ENCODE measurements at regions not wholly inside any gene's neighbourhood (a gene's known extent, or its start where the extent isn't known, plus 50 kb on each side); places are given as distances from the start of the nearest gene placed in this dataset.

GRCh38 chr10:6674291-6674690 lies 94.2 kb upstream of the PRKCQ start:
- H3K4me3 ChIP-seq (ENCODE audit: low read depth, low read length) = no peak overlapping the region
- no peak for DNase-seq (ENCODE audit: low read depth)
- TF ChIP-seq MYC (IDR thresholded peaks at IDR 0.05; ENCODE audit: low read depth, low read length) = no peak
- TF ChIP-seq CTCF (IDR thresholded peaks at IDR 0.05; ENCODE audit: low read depth, low read length) = no peak
- no peak for TF ChIP-seq MAX (IDR thresholded peaks at IDR 0.05; ENCODE audit: low read depth, low read length)
- TF ChIP-seq POLR2A (IDR thresholded peaks at IDR 0.05; ENCODE audit: extremely low read depth, insufficient read length) = no peak

GRCh38 chr10:6671976-6672375 lies 91.9 kb upstream of the PRKCQ start:
- H3K4me3 ChIP-seq (ENCODE audit: low read depth, low read length) = no peak overlapping the region
- TF ChIP-seq CTCF (IDR thresholded peaks at IDR 0.05; ENCODE audit: low read depth, low read length) (no peak), MYC (IDR thresholded peaks at IDR 0.05; ENCODE audit: low read depth, low read length) (no peak), POLR2A (IDR thresholded peaks at IDR 0.05; ENCODE audit: extremely low read depth, insufficient read length) (no peak), MAX (IDR thresholded peaks at IDR 0.05; ENCODE audit: low read depth, low read length) (no peak)
- no peak for DNase-seq (ENCODE audit: low read depth)

GRCh38 chr10:6669269-6669859 lies 89.3 kb upstream of the PRKCQ start:
- H3K4me3 ChIP-seq (ENCODE audit: low read depth, low read length) = no peak overlapping the region
- TF ChIP-seq CTCF (IDR thresholded peaks at IDR 0.05; ENCODE audit: low read depth, low read length) (peak; percentile 32), MAX (IDR thresholded peaks at IDR 0.05; ENCODE audit: low read depth, low read length) (no peak), POLR2A (IDR thresholded peaks at IDR 0.05; ENCODE audit: extremely low read depth, insufficient read length) (no peak), MYC (IDR thresholded peaks at IDR 0.05; ENCODE audit: low read depth, low read length) (no peak)
- peak; percentile 47 for DNase-seq (ENCODE audit: low read depth)

- TF ChIP-seq MAX (IDR thresholded peaks at IDR 0.05; ENCODE audit: low read depth, low read length) (no peak), CTCF (IDR thresholded peaks at IDR 0.05; ENCODE audit: low read depth, low read length) (peak; percentile 58)
- DNase-seq (ENCODE audit: low read depth) = peak; percentile 48
- H3K4me3 ChIP-seq (ENCODE audit: low read depth, low read length) = no peak overlapping the region
Measured at GRCh38 chr10:6667679-6668270, 87.7 kb upstream of the PRKCQ start.

GRCh38 chr10:6667150-6667549 lies 87.1 kb upstream of the PRKCQ start:
- TF ChIP-seq POLR2A (IDR thresholded peaks at IDR 0.05; ENCODE audit: extremely low read depth, insufficient read length) (no peak), MAX (IDR thresholded peaks at IDR 0.05; ENCODE audit: low read depth, low read length) (no peak), MYC (IDR thresholded peaks at IDR 0.05; ENCODE audit: low read depth, low read length) (no peak), CTCF (IDR thresholded peaks at IDR 0.05; ENCODE audit: low read depth, low read length) (no peak)
- no peak for DNase-seq (ENCODE audit: low read depth)
- H3K4me3 ChIP-seq (ENCODE audit: low read depth, low read length) = no peak overlapping the region

Measured in NB4 (cell line).